Tibial artery (tissue), 4 donors: ENCODE measurements at regions not wholly inside any gene's neighbourhood (a gene's known extent, or its start where the extent isn't known, plus 50 kb on each side); places are given as distances from the start of the nearest gene placed in this dataset.

Source experiments
- DNase-seq, 2 donors: peaks; one replicate each; pipeline ENCODE4 v3.0.0-alpha.2; 2019
- H3K27ac ChIP-seq, 2 donors: fragments of 200-600 bp; sonication (generic) in 1 of 2; 1 replicate in 1 of 2; 2 replicates in 1 of 2; pipeline ENCODE4 v1.5.1; 2018 to 2019; ENCODE audit warnings: mild to moderate bottlenecking in 1 of 2
- H3K27me3 ChIP-seq, 2 donors: fragments of 200-600 bp; sonication (generic) in 1 of 2; one replicate each; pipeline versions ENCODE4 v1.5.1 to v1.6.0; 2016 to 2019
- H3K36me3 ChIP-seq, 3 donors: fragments of 200-600 bp; sonication (generic) in 2 of 3; one replicate each; pipeline ENCODE4 v1.5.1; 2016 to 2019; ENCODE audit warnings: mild to moderate bottlenecking in 2 of 3
- H3K4me1 ChIP-seq, 4 donors: fragments of 200-600 bp; sonication (generic) in 2 of 4; 1 replicate in 3 of 4; 2 replicates in 1 of 4; pipeline ENCODE4 v1.5.1; 2016 to 2019
- H3K4me3 ChIP-seq, 2 donors: fragments of 200-600 bp; sonication (generic) in 1 of 2; 1 replicate in 1 of 2; 2 replicates in 1 of 2; pipeline ENCODE4 v1.5.1; 2018 to 2019; ENCODE audit warnings: mild to moderate bottlenecking in 2 of 2
- H3K9me3 ChIP-seq, 3 donors: fragments of 200-600 bp; sonication (generic) in 1 of 3; one replicate each; pipeline ENCODE4 v1.5.1; 2016 to 2019
- intact Hi-C: fragments of 100-400 bp; cut with DNase I; formaldehyde crosslinking; loops from one replicate; pipeline ENCODE4 v1.15.0; 2023; ENCODE audit warnings: low total_unique reads
- TF ChIP-seq, protein P1 (sequence below), 2 experiments: fragments of 200-600 bp in 1 of 2; fragments of 450-650 bp in 1 of 2; IDR thresholded peaks; one replicate each; pipeline ENCODE4 v1.5.1; 2017 to 2019; ENCODE audit warnings: antibody characterized with exemption in 2 of 2, mild to moderate bottlenecking in 1 of 2, moderate library complexity in 1 of 2

DNA sequence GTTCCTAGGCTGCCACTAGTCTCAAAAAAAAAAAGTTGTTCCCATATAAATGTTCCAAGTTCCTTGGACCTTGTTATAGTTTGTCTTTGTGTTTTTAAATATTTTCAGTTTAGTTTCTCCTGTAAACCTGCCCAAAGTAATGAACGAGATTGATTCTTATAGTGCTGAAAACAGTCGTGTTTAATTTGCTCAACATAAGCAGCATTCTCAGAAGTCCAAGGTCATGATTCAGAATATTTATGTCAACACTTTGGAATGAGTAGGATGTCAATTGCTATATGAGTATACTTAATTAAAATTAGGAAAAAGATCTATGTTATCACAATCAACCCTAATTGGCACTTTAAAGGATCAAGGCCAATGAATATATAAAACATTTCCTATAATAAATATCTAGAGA, 510.9 kb downstream of the PPP4R3C start:
- Histone ChIP-seq H3K36me3 (no peaks in the 10 kb centered on the region), H3K27me3 (no peaks in the 10 kb centered on the region), H3K27ac (no peak overlapping the region), H3K4me3 (no peak overlapping the region), H3K4me1 (no peaks in the 10 kb centered on the region), H3K9me3 (no peaks in the 10 kb centered on the region)
- DNase-seq = no peak
- TF ChIP-seq, protein P1, sequence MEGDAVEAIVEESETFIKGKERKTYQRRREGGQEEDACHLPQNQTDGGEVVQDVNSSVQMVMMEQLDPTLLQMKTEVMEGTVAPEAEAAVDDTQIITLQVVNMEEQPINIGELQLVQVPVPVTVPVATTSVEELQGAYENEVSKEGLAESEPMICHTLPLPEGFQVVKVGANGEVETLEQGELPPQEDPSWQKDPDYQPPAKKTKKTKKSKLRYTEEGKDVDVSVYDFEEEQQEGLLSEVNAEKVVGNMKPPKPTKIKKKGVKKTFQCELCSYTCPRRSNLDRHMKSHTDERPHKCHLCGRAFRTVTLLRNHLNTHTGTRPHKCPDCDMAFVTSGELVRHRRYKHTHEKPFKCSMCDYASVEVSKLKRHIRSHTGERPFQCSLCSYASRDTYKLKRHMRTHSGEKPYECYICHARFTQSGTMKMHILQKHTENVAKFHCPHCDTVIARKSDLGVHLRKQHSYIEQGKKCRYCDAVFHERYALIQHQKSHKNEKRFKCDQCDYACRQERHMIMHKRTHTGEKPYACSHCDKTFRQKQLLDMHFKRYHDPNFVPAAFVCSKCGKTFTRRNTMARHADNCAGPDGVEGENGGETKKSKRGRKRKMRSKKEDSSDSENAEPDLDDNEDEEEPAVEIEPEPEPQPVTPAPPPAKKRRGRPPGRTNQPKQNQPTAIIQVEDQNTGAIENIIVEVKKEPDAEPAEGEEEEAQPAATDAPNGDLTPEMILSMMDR (IDR thresholded peaks at IDR 0.05) = no peak
- intact Hi-C loops = no loop called here

DNA sequence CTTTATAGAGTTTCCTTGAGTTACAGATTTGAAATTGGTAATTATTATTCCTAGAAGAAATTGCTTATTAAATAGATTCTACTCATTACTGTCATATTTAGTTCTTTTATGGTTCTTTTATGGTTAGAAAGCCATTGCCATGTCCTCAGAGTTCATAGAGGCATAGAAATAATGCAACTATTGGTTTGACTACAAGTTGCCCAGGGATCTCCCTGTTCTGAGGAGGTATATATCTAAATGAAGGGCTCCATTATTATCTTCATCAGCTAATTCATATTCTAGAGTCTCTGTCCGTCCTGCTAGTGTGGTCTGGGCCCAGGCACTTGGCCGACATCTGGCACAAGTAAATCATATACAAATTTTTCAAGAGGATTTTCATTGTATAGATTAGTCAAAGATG, 535.7 kb downstream of the PPP4R3C start:
- intact Hi-C loops = no loop called here
- Histone ChIP-seq H3K4me3 (no peak overlapping the region), H3K9me3 (no peaks in the 10 kb centered on the region), H3K27ac (no peak overlapping the region), H3K27me3 (no peaks in the 10 kb centered on the region), H3K36me3 (no peaks in the 10 kb centered on the region), H3K4me1 (no peaks in the 10 kb centered on the region)
- TF ChIP-seq, protein P1 (IDR thresholded peaks at IDR 0.05) = no peak
- DNase-seq = no peak

DNA sequence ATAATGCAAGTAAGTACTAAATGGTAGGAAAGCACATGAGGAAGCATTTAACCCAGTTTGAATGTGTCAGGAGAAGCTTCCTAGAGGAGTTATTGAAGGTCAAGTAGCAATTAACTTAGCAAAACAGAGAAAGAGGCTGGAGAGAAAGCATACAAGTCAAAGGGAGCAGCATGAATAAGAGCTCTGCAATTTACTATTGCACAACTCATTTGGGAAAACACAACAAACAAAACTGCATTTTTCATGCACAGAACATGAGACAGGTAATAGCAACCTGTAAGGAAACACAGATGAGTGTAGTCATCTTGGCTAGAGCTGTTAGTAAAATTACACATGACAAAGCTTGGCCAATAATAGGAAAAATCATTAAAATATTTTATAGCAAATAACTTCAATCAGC, 538.1 kb downstream of the PPP4R3C start:
- Histone ChIP-seq H3K27ac (no peak overlapping the region), H3K4me3 (no peak overlapping the region), H3K9me3 (no peaks in the 10 kb centered on the region), H3K36me3 (no peaks in the 10 kb centered on the region), H3K4me1 (no peaks in the 10 kb centered on the region), H3K27me3 (no peaks in the 10 kb centered on the region)
- DNase-seq = no peak
- TF ChIP-seq, protein P1 (IDR thresholded peaks at IDR 0.05) = no peak
- intact Hi-C loops = no loop called here

DNA sequence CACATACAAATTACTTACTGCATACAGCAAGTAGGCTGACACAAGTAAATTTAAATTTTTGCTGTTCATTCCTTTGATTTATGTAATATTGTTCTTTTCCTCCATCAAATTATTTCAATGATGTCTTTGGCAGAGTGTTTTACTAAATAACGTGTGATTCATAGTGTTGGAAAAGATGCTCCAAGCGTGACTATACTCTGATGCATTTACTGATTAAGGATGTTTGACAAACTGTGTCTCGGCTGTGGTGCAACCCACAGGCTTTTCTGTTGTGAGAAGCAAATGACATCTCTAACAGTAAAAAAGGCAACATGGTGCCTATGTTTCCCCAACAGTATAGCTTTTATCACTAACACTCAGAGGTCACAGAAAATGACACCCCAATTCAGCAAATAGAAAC, 540.9 kb downstream of the PPP4R3C start:
- H3K27me3 ChIP-seq = no peaks in the 10 kb centered on the region
- intact Hi-C loops = no loop called here
- H3K27ac ChIP-seq = no peak overlapping the region
- DNase-seq = no peak
- H3K4me1 ChIP-seq = no peaks in the 10 kb centered on the region
- TF ChIP-seq, protein P1 (IDR thresholded peaks at IDR 0.05) = no peak
- no peak overlapping the region for H3K4me3 ChIP-seq
- no peaks in the 10 kb centered on the region for H3K9me3 ChIP-seq
- H3K36me3 ChIP-seq = no peaks in the 10 kb centered on the region

DNA sequence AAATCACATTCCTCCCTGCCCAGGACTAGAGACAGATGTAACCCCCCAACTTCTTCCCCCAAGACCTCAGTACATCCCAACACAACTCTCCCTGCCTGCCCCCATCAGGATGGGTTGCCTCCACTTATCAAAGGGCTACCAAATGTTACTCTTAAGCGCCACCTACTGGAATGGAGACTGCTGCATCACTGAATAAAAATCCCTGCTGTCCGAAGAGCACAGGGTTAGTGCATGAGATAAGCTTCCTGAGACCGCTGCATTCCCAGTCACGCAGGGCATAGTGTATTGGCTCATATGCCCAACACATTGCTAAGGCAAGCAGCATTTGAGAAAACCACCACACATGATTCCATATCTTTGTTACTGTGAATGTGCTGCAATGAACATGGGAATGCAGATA, 544.5 kb downstream of the PPP4R3C start:
- TF ChIP-seq, protein P1 (IDR thresholded peaks at IDR 0.05) = peak; percentile 9 to 15
- no peaks in the 10 kb centered on the region for H3K9me3 ChIP-seq
- H3K4me1 ChIP-seq = no peaks in the 10 kb centered on the region
- DNase-seq = no peak
- H3K4me3 ChIP-seq = no peak overlapping the region
- no peaks in the 10 kb centered on the region for H3K27me3 ChIP-seq
- intact Hi-C loops = no loop called here
- H3K36me3 ChIP-seq = no peaks in the 10 kb centered on the region
- H3K27ac ChIP-seq = no peak overlapping the region

DNA sequence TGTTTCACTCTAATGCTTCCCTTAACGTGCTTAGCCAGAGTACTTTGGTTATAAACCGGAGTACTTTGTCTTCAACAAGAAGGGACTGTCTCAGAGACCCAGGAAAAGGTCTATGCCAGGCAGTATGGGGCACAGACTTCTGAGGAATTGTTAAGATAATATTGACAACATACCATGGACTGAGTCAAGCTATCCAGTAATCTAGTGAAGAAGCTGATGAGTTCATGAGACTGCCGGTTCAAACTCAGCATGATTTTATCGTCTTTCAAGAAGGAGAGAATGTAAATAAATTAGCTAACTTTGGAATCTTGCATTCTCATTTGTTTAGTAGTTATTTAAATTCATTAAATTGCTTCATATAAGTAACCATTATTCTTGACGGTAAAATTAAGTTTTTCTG, 546.1 kb downstream of the PPP4R3C start:
- Histone ChIP-seq H3K27ac (no peak overlapping the region), H3K4me3 (no peak overlapping the region), H3K27me3 (no peaks in the 10 kb centered on the region), H3K4me1 (no peaks in the 10 kb centered on the region), H3K36me3 (no peaks in the 10 kb centered on the region), H3K9me3 (no peaks in the 10 kb centered on the region)
- intact Hi-C loops = no loop called here
- no peak for DNase-seq
- TF ChIP-seq, protein P1 (IDR thresholded peaks at IDR 0.05) = no peak
